MM.1S (cell line): ENCODE measurements at regions not wholly inside any gene's neighbourhood (a gene's known extent, or its start where the extent isn't known, plus 50 kb on each side); places are given as distances from the start of the nearest gene placed in this dataset.

ENCODE experiments used
- DNase-seq: peaks from one replicate; pipeline ENCODE4 v3.0.0-alpha.2; 2015
- H2AFZ ChIP-seq: fragments of 300-600 bp; sonication (generic); 2 replicates; pipeline ENCODE4 v1.6.0; 2016; ENCODE audit warnings: antibody characterized with exemption, low read length
- H3F3A ChIP-seq: fragments of 300-600 bp; sonication (generic); 2 replicates; pipeline ENCODE4 v1.6.1; 2016; ENCODE audit warnings: mild to moderate bottlenecking, antibody characterized with exemption, low read length, moderate library complexity, mixed read lengths; ENCODE audit not compliant: insufficient read depth
- H3K27ac ChIP-seq: fragments of 300-600 bp; sonication (generic); 2 replicates; pipeline ENCODE4 v1.5.1; 2016; ENCODE audit warnings: mild to moderate bottlenecking, low read length
- H3K27me3 ChIP-seq: fragments of 300-600 bp; sonication (generic); replicated peaks from 2 replicates; pipeline ENCODE4 v1.6.0; 2016; ENCODE audit warnings: low read length; ENCODE audit not compliant: insufficient read depth
- H3K36me3 ChIP-seq: fragments of 300-600 bp; sonication (generic); replicated peaks from 2 replicates; pipeline ENCODE4 v1.6.1; 2016; ENCODE audit warnings: mild to moderate bottlenecking, low read length, mixed read lengths; ENCODE audit not compliant: insufficient read depth
- H3K4me1 ChIP-seq: fragments of 300-600 bp; sonication (generic); 2 replicates; pipeline ENCODE4 v1.6.1; 2016; ENCODE audit warnings: low read length, mixed read lengths
- H3K4me2 ChIP-seq: fragments of 300-600 bp; sonication (generic); 2 replicates; pipeline ENCODE4 v1.6.0; 2016; ENCODE audit warnings: low read depth, low read length
- H3K4me3 ChIP-seq: fragments of 300-600 bp; sonication (generic); 2 replicates; pipeline ENCODE4 v1.5.1; 2016; ENCODE audit warnings: low read length, mixed read lengths
- H3K79me2 ChIP-seq: fragments of 300-600 bp; sonication (generic); 2 replicates; pipeline ENCODE4 v1.6.1; 2016; ENCODE audit warnings: mixed run types, low read length, mixed read lengths
- H3K9ac ChIP-seq: fragments of 300-600 bp; sonication (generic); 2 replicates; pipeline ENCODE4 v1.6.1; 2016; ENCODE audit warnings: low read length, mixed read lengths
- H3K9me2 ChIP-seq: fragments of 300-600 bp; sonication (generic); replicated peaks from 2 replicates; pipeline ENCODE4 v1.6.1; 2016; ENCODE audit warnings: mild to moderate bottlenecking, low read length, mixed read lengths; ENCODE audit not compliant: insufficient read depth
- H3K9me3 ChIP-seq: fragments of 300-600 bp; sonication (generic); replicated peaks from 2 replicates; pipeline ENCODE4 v1.6.1; 2016; ENCODE audit warnings: mild to moderate bottlenecking, low read length, mixed read lengths; ENCODE audit not compliant: insufficient read depth
- H4K20me1 ChIP-seq: fragments of 300-600 bp; sonication (generic); 2 replicates; pipeline ENCODE4 v1.6.1; 2016; ENCODE audit warnings: mild to moderate bottlenecking, low read length, moderate library complexity, mixed read lengths; ENCODE audit not compliant: insufficient read depth
- CTCF ChIP-seq: fragments of 300-600 bp; sonication (generic); IDR thresholded peaks from 2 replicates; pipeline ENCODE4 v1.5.1; 2016; ENCODE audit warnings: antibody characterized with exemption, low read length, mixed read lengths
- EZH2 ChIP-seq: fragments of 300-600 bp; sonication (generic); optimal IDR thresholded peaks from 2 replicates; pipeline ENCODE3; 2017; ENCODE audit warnings: low read depth, mild to moderate bottlenecking, antibody characterized with exemption, low read length, mixed read lengths
- EZH2phosphoT487 ChIP-seq: fragments of 300-600 bp; sonication (generic); IDR thresholded peaks from 2 replicates; pipeline ENCODE4 v1.6.1; 2018; ENCODE audit warnings: antibody characterized with exemption, low read length

DNA sequence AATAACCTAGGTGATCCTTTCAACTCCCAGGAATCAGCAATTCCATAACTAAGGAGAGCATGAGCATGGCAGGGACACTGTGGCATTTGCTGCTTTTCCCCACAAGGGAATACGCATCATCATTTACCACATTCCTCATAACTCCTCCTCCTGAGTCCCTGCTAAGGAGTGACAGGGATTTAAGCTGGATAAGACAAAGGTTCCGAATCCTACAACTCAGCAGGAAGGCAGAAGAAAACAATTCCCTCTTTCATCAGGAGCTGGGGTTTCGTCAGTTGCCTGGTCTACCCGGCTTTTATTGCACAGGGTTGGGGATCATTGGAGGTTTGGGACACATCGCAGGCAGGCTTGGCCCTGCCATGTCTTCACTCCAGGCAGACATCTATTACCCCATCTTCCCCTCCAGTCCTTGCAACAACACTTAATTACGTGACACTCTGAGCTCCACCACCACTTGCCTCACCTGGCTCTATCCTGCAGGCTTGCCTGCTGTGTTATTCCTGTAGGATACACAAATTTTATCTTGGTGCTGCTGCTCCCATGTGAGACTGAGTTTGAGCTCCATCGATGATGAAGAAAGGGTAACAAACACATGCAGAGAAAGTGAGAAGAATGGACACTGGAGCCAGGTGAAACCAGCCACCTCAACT is 563.0 kb upstream of the KLF4 start:
- H2AFZ ChIP-seq, result no peak overlapping the region
- H3K4me3 ChIP-seq, result no peak overlapping the region
- no peak overlapping the region for H3K9ac ChIP-seq
- no peaks in the 10 kb centered on the region for H4K20me1 ChIP-seq
- H3K9me3 ChIP-seq, result no peaks in the 10 kb centered on the region
- H3K27me3 ChIP-seq, result no peaks in the 10 kb centered on the region
- no peaks in the 10 kb centered on the region for H3K79me2 ChIP-seq
- no peaks in the 10 kb centered on the region for H3F3A ChIP-seq
- H3K9me2 ChIP-seq, result no peaks in the 10 kb centered on the region
- H3K4me1 ChIP-seq, result no peaks in the 10 kb centered on the region
- no peak overlapping the region for H3K27ac ChIP-seq
- TF ChIP-seq CTCF, result no peak
- no peak for TF ChIP-seq EZH2
- TF ChIP-seq EZH2phosphoT487, result no peak
- no peaks in the 10 kb centered on the region for H3K36me3 ChIP-seq
- no peak for DNase-seq
- H3K4me2 ChIP-seq, result no peak overlapping the region

- TF ChIP-seq EZH2, result no peak
- TF ChIP-seq EZH2phosphoT487, result no peak
- no peak for TF ChIP-seq CTCF
- no peaks in the 10 kb centered on the region for H3K4me1 ChIP-seq
- H3K27ac ChIP-seq, result no peak overlapping the region
- no peaks in the 10 kb centered on the region for H4K20me1 ChIP-seq
- no peak overlapping the region for H3K4me2 ChIP-seq
- H2AFZ ChIP-seq, result no peak overlapping the region
- no peaks in the 10 kb centered on the region for H3K36me3 ChIP-seq
- DNase-seq, result no peak
- no peaks in the 10 kb centered on the region for H3K9me2 ChIP-seq
- H3K9ac ChIP-seq, result no peak overlapping the region
- no peaks in the 10 kb centered on the region for H3K79me2 ChIP-seq
- no peaks in the 10 kb centered on the region for H3K27me3 ChIP-seq
- no peaks in the 10 kb centered on the region for H3F3A ChIP-seq
- H3K4me3 ChIP-seq, result no peak overlapping the region
- no peaks in the 10 kb centered on the region for H3K9me3 ChIP-seq
Observed at GRCh38 chr9:108050894-108051293, 561.3 kb upstream of the KLF4 start.

DNA sequence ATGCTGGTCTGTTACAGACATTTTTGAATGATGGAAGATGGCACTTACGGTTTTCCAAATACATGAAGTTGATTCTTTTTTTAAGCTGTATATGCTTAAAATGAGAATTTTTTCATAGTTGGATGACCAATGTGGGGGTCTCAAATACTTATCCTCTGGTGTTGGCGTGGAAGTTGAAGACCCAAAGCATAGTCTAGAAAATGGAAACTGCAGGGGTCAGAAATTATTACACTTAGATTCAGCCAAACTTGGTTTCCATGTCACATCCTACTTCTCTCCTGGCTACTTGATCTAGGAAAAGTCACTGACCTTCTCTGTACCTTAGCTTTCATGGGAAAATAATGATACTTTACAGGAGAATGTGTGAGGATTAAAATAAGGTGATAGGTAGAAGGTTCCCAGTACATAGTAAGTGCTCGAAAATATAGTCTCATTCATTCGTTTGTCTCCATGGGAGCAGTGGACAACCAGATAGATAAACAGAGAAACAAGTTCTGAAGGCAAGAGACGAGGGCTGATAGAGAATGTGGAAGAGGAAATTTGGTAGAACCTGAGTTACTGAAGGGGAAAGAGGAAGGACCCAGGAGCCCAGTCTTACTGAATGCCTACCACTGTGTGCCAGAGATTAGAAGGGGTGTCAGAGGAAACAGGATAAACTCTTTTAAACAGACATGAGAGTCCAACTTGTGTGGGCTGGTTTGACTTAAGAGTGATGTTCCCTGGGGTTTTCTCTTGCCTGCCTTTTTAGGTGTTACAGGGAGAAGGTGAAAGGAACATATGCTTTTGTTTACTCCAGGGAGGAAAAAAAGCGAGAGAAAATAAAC is 560.3 kb upstream of the KLF4 start:
- Histone ChIP-seq H3K4me3 (no peak overlapping the region), H3F3A (no peaks in the 10 kb centered on the region), H3K4me2 (no peak overlapping the region), H3K9me2 (no peaks in the 10 kb centered on the region), H3K9ac (no peak overlapping the region), H3K36me3 (no peaks in the 10 kb centered on the region), H4K20me1 (no peaks in the 10 kb centered on the region), H3K27me3 (no peaks in the 10 kb centered on the region), H3K27ac (no peak overlapping the region), H3K9me3 (no peaks in the 10 kb centered on the region), H2AFZ (no peak overlapping the region), H3K79me2 (no peaks in the 10 kb centered on the region), H3K4me1 (no peaks in the 10 kb centered on the region)
- TF ChIP-seq EZH2 (no peak), CTCF (no peak), EZH2phosphoT487 (no peak)
- no peak for DNase-seq
